GM12878 (cell line): ENCODE measurements at regions not wholly inside any gene's neighbourhood (a gene's known extent, or its start where the extent isn't known, plus 50 kb on each side); places are given as distances from the start of the nearest gene placed in this dataset.

Experiments
- ATAC-seq: fragments of 200-7000 bp; cut with Tn5 transposase; 3 replicates; pipeline ENCODE4 v1.9.1; 2020; ENCODE audit warnings: mild to moderate bottlenecking, moderate library complexity
- BruUV-seq: library from RNA; stranded (reverse); fragments of 400-500 nt; replicated peaks from 2 replicates; lab custom pipeline; 2021; lab: Mats Ljungman, UMichigan
- CTCF ChIA-PET: fragments of 300-600 bp; sonication (Branson Sonifier 250); formaldehyde crosslinking; extraction: SDS; loops from one replicate; lab custom pipeline; 2021; ENCODE audit warnings: inconsistent platforms; lab: Yijun Ruan, JAX
- POLR2A ChIA-PET: fragments of 350-600 bp; formaldehyde crosslinking; extraction: SDS; loops from one replicate; lab custom pipeline; 2021; ENCODE audit warnings: inconsistent platforms; lab: Charles Lee
- RAD21 ChIA-PET: fragments of 300-600 bp; sonication (Branson Sonifier 250); formaldehyde crosslinking; loops from one replicate; lab custom pipeline; 2023; ENCODE audit warnings: antibody characterized with exemption; ENCODE audit not compliant: unreplicated experiment; lab: Charles Lee
- SMC1A ChIA-PET: fragments of 300-600 bp; sonication (Branson Sonifier 250); formaldehyde crosslinking; loops from one replicate; lab custom pipeline; 2023; ENCODE audit not compliant: unreplicated experiment, uncharacterized antibody; lab: Charles Lee
- DNase-seq: peaks from one replicate; pipeline ENCODE4 v3.0.0-alpha.2; 2011; ENCODE audit warnings: low read depth, low spot score
- FAIRE-seq: peaks from 3 replicates; lab custom pipeline; 2011; peaks lifted over from hg19 to GRCh38; lab: Jason Lieb, UNC
- H2AFZ ChIP-seq: 2 replicates; pipeline ENCODE4 v1.6.0; 2011; ENCODE audit warnings: low read depth, low read length, control low read depth; ENCODE audit not compliant: control insufficient read depth
- H3K27ac ChIP-seq: 2 replicates; pipeline ENCODE4 v1.5.1; 2011; ENCODE audit warnings: control low read depth; ENCODE audit not compliant: control insufficient read depth, insufficient read depth
- H3K27me3 ChIP-seq, 2 experiments: replicated peaks in 1 of 2; 2 replicates each; pipeline versions ENCODE4 v1.6.0 to v1.6.1; 2011; ENCODE audit warnings: low read length in 1 of 2; ENCODE audit not compliant: control insufficient read depth in 2 of 2, insufficient read depth in 2 of 2
- H3K36me3 ChIP-seq, 2 experiments: 2 replicates each; pipeline ENCODE4 v1.5.1; 2011; ENCODE audit warnings: low read length in 1 of 2; ENCODE audit not compliant: control insufficient read depth in 2 of 2, insufficient read depth in 2 of 2
- H3K4me1 ChIP-seq: 2 replicates; pipeline ENCODE4 v1.6.1; 2011; ENCODE audit warnings: mild to moderate bottlenecking, low read length, moderate library complexity, mixed read lengths; ENCODE audit not compliant: control insufficient read depth, insufficient read depth
- H3K4me2 ChIP-seq: 2 replicates; pipeline ENCODE4 v1.6.0; 2011; ENCODE audit warnings: control low read depth; ENCODE audit not compliant: control insufficient read depth, insufficient read depth
- H3K4me3 ChIP-seq: fragments of 200-600 bp; sonication (generic); 2 replicates; pipeline ENCODE4 v1.5.1; 2016
- H3K79me2 ChIP-seq: 2 replicates; pipeline ENCODE4 v1.6.0; 2011; ENCODE audit warnings: low read length; ENCODE audit not compliant: control insufficient read depth, insufficient read depth
- H3K9ac ChIP-seq: 2 replicates; pipeline ENCODE4 v1.8.0; 2011; ENCODE audit warnings: low read length, control low read depth, mixed read lengths; ENCODE audit not compliant: control insufficient read depth, insufficient read depth
- H3K9me3 ChIP-seq: replicated peaks from 3 replicates; pipeline ENCODE4 v1.5.1; 2011; ENCODE audit warnings: mild to moderate bottlenecking, low read length; ENCODE audit not compliant: control insufficient read depth, insufficient read depth
- H4K20me1 ChIP-seq: 2 replicates; pipeline ENCODE4 v1.6.0; 2011; ENCODE audit not compliant: control insufficient read depth, insufficient read depth
- CBFB ChIP-seq: IDR thresholded peaks from 2 replicates; pipeline ENCODE4 v1.6.1; 2016; ENCODE audit warnings: antibody characterized with exemption, low read depth
- CREM ChIP-seq: IDR thresholded peaks from 2 replicates; pipeline ENCODE4 v1.6.1; 2014; ENCODE audit warnings: antibody characterized with exemption, low read depth
- E2F8 ChIP-seq: fragments of 450-650 bp; IDR thresholded peaks from 2 replicates; pipeline ENCODE4 v1.6.1; 2018; ENCODE audit warnings: mild to moderate bottlenecking, low read depth, moderate library complexity; ENCODE audit not compliant: partially characterized antibody
- ESRRA ChIP-seq: IDR thresholded peaks from 2 replicates; pipeline ENCODE4 v1.6.1; 2012; ENCODE audit warnings: mild to moderate bottlenecking, low read length, improper control_type of control experiment
- GATAD2B ChIP-seq: fragments of 450-650 bp; conservative IDR thresholded peaks from 2 replicates; pipeline ENCODE4 v1.6.1; 2017; ENCODE audit warnings: low read depth, mild to moderate bottlenecking, moderate library complexity
- JUNB ChIP-seq: IDR thresholded peaks from 2 replicates; pipeline ENCODE4 v1.6.1; 2016; ENCODE audit warnings: antibody characterized with exemption, mild to moderate bottlenecking
- KLF5 ChIP-seq: fragments of 450-650 bp; IDR thresholded peaks from 2 replicates; pipeline ENCODE4 v1.6.1; 2014; ENCODE audit warnings: mild to moderate bottlenecking; ENCODE audit not compliant: partially characterized antibody
- NKRF ChIP-seq: fragments of 450-650 bp; conservative IDR thresholded peaks from 2 replicates; pipeline ENCODE4 v1.6.1; 2017; ENCODE audit warnings: mild to moderate bottlenecking, moderate library complexity
- NRF1 ChIP-seq: conservative IDR thresholded peaks from 2 replicates; pipeline ENCODE4 v1.6.1; 2011; ENCODE audit warnings: mild to moderate bottlenecking, low read depth, low read length, improper control_type of control experiment
- TAF1 ChIP-seq: IDR thresholded peaks from 2 replicates; pipeline ENCODE4 v1.6.1; 2011; ENCODE audit warnings: mild to moderate bottlenecking, low read depth, low read length, borderline replicate concordance
- TBL1XR1 ChIP-seq: IDR thresholded peaks from 2 replicates; pipeline ENCODE4 v1.6.1; 2012; ENCODE audit warnings: low read depth, low read length, improper control_type of control experiment
- ZNF384 ChIP-seq: IDR thresholded peaks from 2 replicates; pipeline ENCODE4 v1.6.1; 2012; ENCODE audit warnings: low read depth, mild to moderate bottlenecking, low read length, improper control_type of control experiment, borderline replicate concordance
- ZZZ3 ChIP-seq: IDR thresholded peaks from 2 replicates; pipeline ENCODE4 v1.6.1; 2011; ENCODE audit warnings: low read depth; ENCODE audit not compliant: control insufficient read depth, insufficient read length
- WGBS: methylation state at CpG from one replicate; pipeline ENCODE4 v1.1.6; 2016; ENCODE audit warnings: low lambda C conversion rate; ENCODE audit not compliant: insufficient replicate concordance, insufficient coverage; ENCODE audit errors: missing lambda C conversion rate; 5-methylcytosine and 5-hydroxymethylcytosine counted together
- in situ Hi-C: fragments of 300-500 bp; cut with MboI; formaldehyde crosslinking; loops from 9 replicates; pipeline ENCODE4 v1.14.3; 2018; ENCODE audit warnings: mixed read lengths
- intact Hi-C: fragments of 100-400 bp; cut with micrococcal nuclease; formaldehyde crosslinking; loops from one replicate; pipeline ENCODE4 v1.14.2; 2022; ENCODE audit not compliant: unreplicated experiment

- Histone ChIP-seq H3K79me2 (no peaks in the 10 kb centered on the region), H3K9me3 (no peaks in the 10 kb centered on the region), H2AFZ (no peak overlapping the region), H3K4me3 (no peak overlapping the region), H3K27me3 (peaks cover 0 to 2% of the 10 kb centered on the region in 2 experiments; a peak in 1 of 4 replicates), H3K4me1 (no peaks in the 10 kb centered on the region), H3K36me3 (no peaks in the 10 kb centered on the region), H3K27ac (no peak overlapping the region), H3K9ac (no peak overlapping the region), H3K4me2 (no peak overlapping the region), H4K20me1 (no peaks in the 10 kb centered on the region)
- ChIA-PET RAD21 (no interaction called here), SMC1A (interaction anchor here (1.0 to 1.4 kb wide), 4 partner anchors 8 to 37 kb away, joined by 3 to 5 read pairs (median 4); no protein-coding TSS in a partner anchor), POLR2A (no interaction called here), CTCF (no interaction called here)
- TF ChIP-seq E2F8 (no peak), ZNF384 (no peak), CBFB (no peak), NRF1 (no peak), NKRF (no peak), TAF1 (no peak), GATAD2B (no peak), ESRRA (no peak), KLF5 (no peak), JUNB (no peak), CREM (no peak), TBL1XR1 (no peak), ZZZ3 (no peak)
- FAIRE-seq (no peak), ATAC-seq (no peak), DNase-seq (no peak)
- 28% methylated on average over 4 of the region's 4 CpGs for WGBS
- in situ Hi-C loops = no loop called here
- intact Hi-C loops = no loop called here
- no TSS peak for BruUV-seq
These were observed 73.5 kb downstream of the KIF4B start for GRCh38 chr5:155087036-155087435.
